ENCODE measurements at regions not wholly inside any gene's neighbourhood (a gene's known extent, or its start where the extent isn't known, plus 50 kb on each side); places are given as distances from the start of the nearest gene placed in this dataset.

- Histone ChIP-seq H3K36me3 (no peaks in the 10 kb centered on the region), H3K9me3 (no peaks in the 10 kb centered on the region), H3K4me1 (peaks cover 14 to 20% of the 10 kb centered on the region in 2 donors), H3K27me3 (no peaks in the 10 kb centered on the region), H3K27ac (peak overlapping the region in 2 of 4 donors; percentile 29 to 40), H3K4me3 (no peak overlapping the region)
- ATAC-seq (peak; percentile 55 to 71), DNase-seq (no peak)
- intact Hi-C loops (cut with DNase I; ENCODE audit: low total_unique reads) (no loop called here), in situ Hi-C loops (cut with MboI; ENCODE audit: low sequenced_read_pairs in 4 of 4) (no loop called here)
- TF ChIP-seq POLR2A (IDR thresholded peaks at IDR 0.05) (no peak), CTCF (IDR thresholded peaks at IDR 0.05 in 4 of 5, conservative IDR thresholded peaks at IDR 0.05 in 1 of 5) (no peak)
Measured at GRCh38 chrX:139187738-139188137, 342.8 kb upstream of the F9 start.

GRCh38 chrX:139186991-139187390, 343.5 kb upstream of the F9 start:
- TF ChIP-seq CTCF (IDR thresholded peaks at IDR 0.05 in 4 of 5, conservative IDR thresholded peaks at IDR 0.05 in 1 of 5) (no peak), POLR2A (IDR thresholded peaks at IDR 0.05) (no peak)
- H3K27ac ChIP-seq, result no peak overlapping the region
- no peaks in the 10 kb centered on the region for H3K36me3 ChIP-seq
- ATAC-seq (no peak), DNase-seq (no peak)
- in situ Hi-C loops (cut with MboI; ENCODE audit: low sequenced_read_pairs in 4 of 4), result no loop called here
- intact Hi-C loops (cut with DNase I; ENCODE audit: low total_unique reads), result no loop called here
- no peak overlapping the region for H3K4me3 ChIP-seq
- peaks cover 9 to 15% of the 10 kb centered on the region in 2 donors for H3K4me1 ChIP-seq
- no peaks in the 10 kb centered on the region for H3K9me3 ChIP-seq
- no peaks in the 10 kb centered on the region for H3K27me3 ChIP-seq

GRCh38 chrX:139179592-139179991, 350.9 kb upstream of the F9 start:
- Histone ChIP-seq H3K27me3 (no peaks in the 10 kb centered on the region), H3K4me1 (peaks cover 0 to under 1% of the 10 kb centered on the region in 2 donors), H3K27ac (no peak overlapping the region), H3K9me3 (no peaks in the 10 kb centered on the region), H3K36me3 (no peaks in the 10 kb centered on the region), H3K4me3 (no peak overlapping the region)
- DNase-seq, result no peak
- TF ChIP-seq CTCF (IDR thresholded peaks at IDR 0.05 in 4 of 5, conservative IDR thresholded peaks at IDR 0.05 in 1 of 5), result no peak
- TF ChIP-seq POLR2A (IDR thresholded peaks at IDR 0.05), result no peak
- no peak for ATAC-seq
- intact Hi-C loops (cut with DNase I; ENCODE audit: low total_unique reads) (no loop called here), in situ Hi-C loops (cut with MboI; ENCODE audit: low sequenced_read_pairs in 4 of 4) (no loop called here)

- in situ Hi-C loops (cut with MboI; ENCODE audit: low sequenced_read_pairs in 4 of 4), result no loop called here
- no peaks in the 10 kb centered on the region for H3K9me3 ChIP-seq
- intact Hi-C loops (cut with DNase I; ENCODE audit: low total_unique reads), result no loop called here
- H3K27me3 ChIP-seq, result no peaks in the 10 kb centered on the region
- ATAC-seq, result no peak
- no peak for DNase-seq
- H3K4me1 ChIP-seq, result no peaks in the 10 kb centered on the region
- H3K36me3 ChIP-seq, result no peaks in the 10 kb centered on the region
- H3K27ac ChIP-seq, result no peak overlapping the region
- TF ChIP-seq CTCF (IDR thresholded peaks at IDR 0.05 in 4 of 5, conservative IDR thresholded peaks at IDR 0.05 in 1 of 5) (no peak), POLR2A (IDR thresholded peaks at IDR 0.05) (no peak)
- H3K4me3 ChIP-seq, result no peak overlapping the region
Measured at GRCh38 chrX:139178980-139179379, 351.6 kb upstream of the F9 start.

- Histone ChIP-seq H3K27me3 (no peaks in the 10 kb centered on the region), H3K36me3 (no peaks in the 10 kb centered on the region), H3K9me3 (no peaks in the 10 kb centered on the region), H3K4me3 (no peak overlapping the region), H3K27ac (no peak overlapping the region), H3K4me1 (peaks cover 0 to 5% of the 10 kb centered on the region in 2 donors)
- no peak for TF ChIP-seq CTCF (IDR thresholded peaks at IDR 0.05 in 4 of 5, conservative IDR thresholded peaks at IDR 0.05 in 1 of 5)
- no peak for TF ChIP-seq POLR2A (IDR thresholded peaks at IDR 0.05)
- intact Hi-C loops (cut with DNase I; ENCODE audit: low total_unique reads), result no loop called here
- DNase-seq (no peak), ATAC-seq (no peak)
- in situ Hi-C loops (cut with MboI; ENCODE audit: low sequenced_read_pairs in 4 of 4), result no loop called here
Measured at GRCh38 chrX:139172731-139173130, 357.8 kb upstream of the F9 start.
